Gastroesophageal sphincter (tissue), 3 donors: ENCODE measurements at regions not wholly inside any gene's neighbourhood (a gene's known extent, or its start where the extent isn't known, plus 50 kb on each side); places are given as distances from the start of the nearest gene placed in this dataset.

Source experiments
- EP300 ChIP-seq: sonication (generic); formaldehyde crosslinking; IDR thresholded peaks from one replicate; pipeline ENCODE4 v1.6.1; 2017; ENCODE audit warnings: antibody characterized with exemption, mild to moderate bottlenecking
- POLR2A ChIP-seq, 2 donors: fragments of 450-650 bp; IDR thresholded peaks; one replicate each; pipeline ENCODE4 v1.6.1; 2017; ENCODE audit warnings: antibody characterized with exemption in 2 of 2, mild to moderate bottlenecking in 2 of 2, moderate library complexity in 1 of 2
- TF ChIP-seq, protein P1 (sequence below), 4 experiments: fragments of 200-600 bp in 2 of 4; fragments of 450-650 bp in 2 of 4; sonication (generic) in 1 of 4; IDR thresholded peaks; one replicate each; pipeline ENCODE4 v1.5.1; 2017 to 2019; ENCODE audit warnings: antibody characterized with exemption in 4 of 4, mild to moderate bottlenecking in 2 of 4, moderate library complexity in 2 of 4

DNA sequence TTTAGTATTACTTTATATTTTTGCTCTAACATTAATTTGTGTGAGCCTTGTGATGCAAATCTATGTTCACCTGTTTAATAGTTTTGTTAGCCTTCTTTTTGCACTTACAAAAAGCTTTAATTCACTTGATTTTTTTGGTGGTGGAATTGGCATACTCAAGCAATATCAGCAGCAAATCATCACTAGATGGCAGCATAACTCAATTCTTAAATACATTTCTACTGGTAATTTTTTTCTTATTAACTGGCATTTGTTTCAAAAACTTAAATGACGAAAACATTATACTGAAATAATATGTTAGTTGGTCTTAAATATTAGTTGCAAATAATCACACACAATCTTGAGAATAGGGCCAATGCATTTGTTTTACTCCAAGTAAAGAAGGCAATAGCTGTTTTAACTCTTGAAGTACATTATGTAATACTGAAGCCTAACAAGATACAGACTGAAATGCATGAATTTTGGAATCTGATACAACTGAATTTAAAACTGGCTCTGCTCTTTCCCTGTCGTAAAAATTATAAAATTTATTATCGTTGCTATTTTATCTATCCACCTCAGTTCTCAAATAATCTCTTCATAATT lies 151.5 kb downstream of the ATXN7L3B start:
- TF ChIP-seq POLR2A (IDR thresholded peaks at IDR 0.05) (no peak), EP300 (no peak)
- TF ChIP-seq, protein P1, sequence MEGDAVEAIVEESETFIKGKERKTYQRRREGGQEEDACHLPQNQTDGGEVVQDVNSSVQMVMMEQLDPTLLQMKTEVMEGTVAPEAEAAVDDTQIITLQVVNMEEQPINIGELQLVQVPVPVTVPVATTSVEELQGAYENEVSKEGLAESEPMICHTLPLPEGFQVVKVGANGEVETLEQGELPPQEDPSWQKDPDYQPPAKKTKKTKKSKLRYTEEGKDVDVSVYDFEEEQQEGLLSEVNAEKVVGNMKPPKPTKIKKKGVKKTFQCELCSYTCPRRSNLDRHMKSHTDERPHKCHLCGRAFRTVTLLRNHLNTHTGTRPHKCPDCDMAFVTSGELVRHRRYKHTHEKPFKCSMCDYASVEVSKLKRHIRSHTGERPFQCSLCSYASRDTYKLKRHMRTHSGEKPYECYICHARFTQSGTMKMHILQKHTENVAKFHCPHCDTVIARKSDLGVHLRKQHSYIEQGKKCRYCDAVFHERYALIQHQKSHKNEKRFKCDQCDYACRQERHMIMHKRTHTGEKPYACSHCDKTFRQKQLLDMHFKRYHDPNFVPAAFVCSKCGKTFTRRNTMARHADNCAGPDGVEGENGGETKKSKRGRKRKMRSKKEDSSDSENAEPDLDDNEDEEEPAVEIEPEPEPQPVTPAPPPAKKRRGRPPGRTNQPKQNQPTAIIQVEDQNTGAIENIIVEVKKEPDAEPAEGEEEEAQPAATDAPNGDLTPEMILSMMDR (IDR thresholded peaks at IDR 0.05) = peak in 3 of 4 experiments; percentile 19 to 51 (median 22)
